OCI-LY1 (cell line): ENCODE measurements at regions not wholly inside any gene's neighbourhood (a gene's known extent, or its start where the extent isn't known, plus 50 kb on each side); places are given as distances from the start of the nearest gene placed in this dataset.

ENCODE experiments used
- H2AFZ ChIP-seq: fragments of 200-600 bp; sonication (generic), shearing (Covaris generic); 2 replicates; pipeline ENCODE4 v1.6.0; 2014; ENCODE audit warnings: antibody characterized with exemption, mild to moderate bottlenecking, low read length
- H3F3A ChIP-seq: fragments of 200-600 bp; sonication (generic), shearing (Covaris generic); 2 replicates; pipeline ENCODE4 v1.6.0; 2014; ENCODE audit warnings: mild to moderate bottlenecking, antibody characterized with exemption, low read length, moderate library complexity; ENCODE audit not compliant: insufficient read depth
- H3K27ac ChIP-seq: fragments of 200-600 bp; sonication (generic); 2 replicates; pipeline ENCODE4 v1.5.1; 2014; ENCODE audit warnings: low read length, mixed run types, mild to moderate bottlenecking, low read depth; ENCODE audit not compliant: poor library complexity, severe bottlenecking
- H3K27me3 ChIP-seq: fragments of 200-600 bp; sonication (generic); 2 replicates; pipeline ENCODE4 v1.6.0; 2014; ENCODE audit warnings: antibody characterized with exemption, mild to moderate bottlenecking, low read length, moderate library complexity; ENCODE audit not compliant: insufficient read depth
- H3K36me3 ChIP-seq: fragments of 200-600 bp; sonication (generic); 2 replicates; pipeline ENCODE4 v1.6.1; 2014; ENCODE audit warnings: mild to moderate bottlenecking, antibody characterized with exemption, low read length, moderate library complexity, mixed read lengths; ENCODE audit not compliant: insufficient read depth
- H3K4me1 ChIP-seq: fragments of 200-600 bp; sonication (generic); 2 replicates; pipeline ENCODE4 v1.5.1; 2014; ENCODE audit warnings: mild to moderate bottlenecking, low read length, moderate library complexity; ENCODE audit not compliant: insufficient read depth, severe bottlenecking
- H3K4me2 ChIP-seq: fragments of 200-600 bp; sonication (generic), shearing (Covaris generic); 2 replicates; pipeline ENCODE4 v1.6.1; 2014; ENCODE audit warnings: low read length
- H3K4me3 ChIP-seq: fragments of 200-600 bp; sonication (generic); 2 replicates; pipeline ENCODE4 v1.5.1; 2014; ENCODE audit warnings: low read length, low read depth, mild to moderate bottlenecking, mixed read lengths; ENCODE audit not compliant: poor library complexity, severe bottlenecking
- H3K79me2 ChIP-seq: fragments of 200-600 bp; shearing (Covaris generic); 2 replicates; pipeline ENCODE4 v1.6.1; 2016; ENCODE audit warnings: mixed run types, low read length, mixed read lengths; ENCODE audit not compliant: insufficient read depth
- H3K9ac ChIP-seq: fragments of 200-600 bp; sonication (generic), shearing (Covaris generic); 2 replicates; pipeline ENCODE4 v1.6.1; 2014; ENCODE audit warnings: mild to moderate bottlenecking, low read length, mixed read lengths
- H3K9me2 ChIP-seq: fragments of 200-600 bp; sonication (generic), shearing (Covaris generic); 2 replicates; pipeline ENCODE4 v1.6.1; 2014; ENCODE audit warnings: low read depth, mild to moderate bottlenecking, low read length, mixed read lengths
- H3K9me3 ChIP-seq: fragments of 200-600 bp; shearing (Covaris generic); 2 replicates; pipeline ENCODE4 v1.6.1; 2014; ENCODE audit warnings: low read length, mixed read lengths
- H4K20me1 ChIP-seq: fragments of 200-600 bp; sonication (generic), shearing (Covaris generic); 2 replicates; pipeline ENCODE4 v1.6.0; 2016; ENCODE audit warnings: mild to moderate bottlenecking, low read length; ENCODE audit not compliant: insufficient read depth
- CTCF ChIP-seq: fragments of 200-600 bp; sonication (generic), shearing (Covaris generic); IDR thresholded peaks from 2 replicates; pipeline ENCODE4 v1.5.1; 2017; ENCODE audit warnings: mild to moderate bottlenecking, antibody characterized with exemption, low read length, moderate library complexity, mixed read lengths
- EZH2 ChIP-seq: fragments of 200-600 bp; sonication (generic), shearing (Covaris generic); IDR thresholded peaks from 2 replicates; pipeline ENCODE4 v1.8.0; 2017; ENCODE audit warnings: borderline replicate concordance, mixed run types, mild to moderate bottlenecking, antibody characterized with exemption, low read length, moderate library complexity, mixed read lengths

GRCh38 chr20:24366336-24367004, 103.0 kb upstream of the SYNDIG1 start:
- Histone ChIP-seq H3K9me3 (no peaks in the 10 kb centered on the region), H3K9me2 (no peaks in the 10 kb centered on the region), H3K4me2 (no peak overlapping the region), H3K27me3 (no peaks in the 10 kb centered on the region), H3K36me3 (no peaks in the 10 kb centered on the region), H3K4me3 (no peak overlapping the region), H3K4me1 (no peaks in the 10 kb centered on the region), H4K20me1 (no peaks in the 10 kb centered on the region), H3K79me2 (no peaks in the 10 kb centered on the region), H3K9ac (no peak overlapping the region), H2AFZ (no peak overlapping the region), H3K27ac (no peak overlapping the region), H3F3A (no peaks in the 10 kb centered on the region)
- TF ChIP-seq EZH2: no peak
- TF ChIP-seq CTCF: no peak

GRCh38 chr20:24365670-24366069, 103.8 kb upstream of the SYNDIG1 start:
- no peaks in the 10 kb centered on the region for H4K20me1 ChIP-seq
- no peaks in the 10 kb centered on the region for H3K4me1 ChIP-seq
- H3K79me2 ChIP-seq: no peaks in the 10 kb centered on the region
- no peak overlapping the region for H3K9ac ChIP-seq
- no peak overlapping the region for H3K27ac ChIP-seq
- no peaks in the 10 kb centered on the region for H3K9me3 ChIP-seq
- no peaks in the 10 kb centered on the region for H3K27me3 ChIP-seq
- H3K4me3 ChIP-seq: no peak overlapping the region
- no peak overlapping the region for H2AFZ ChIP-seq
- no peaks in the 10 kb centered on the region for H3F3A ChIP-seq
- no peaks in the 10 kb centered on the region for H3K36me3 ChIP-seq
- no peak overlapping the region for H3K4me2 ChIP-seq
- no peaks in the 10 kb centered on the region for H3K9me2 ChIP-seq
- TF ChIP-seq EZH2: no peak
- TF ChIP-seq CTCF: no peak

GRCh38 chr20:24364482-24364881, 104.9 kb upstream of the SYNDIG1 start:
- Histone ChIP-seq H3K4me2 (no peak overlapping the region), H3K4me3 (no peak overlapping the region), H4K20me1 (no peaks in the 10 kb centered on the region), H3F3A (no peaks in the 10 kb centered on the region), H3K9me3 (no peaks in the 10 kb centered on the region), H2AFZ (no peak overlapping the region), H3K27me3 (no peaks in the 10 kb centered on the region), H3K9ac (no peak overlapping the region), H3K79me2 (no peaks in the 10 kb centered on the region), H3K4me1 (no peaks in the 10 kb centered on the region), H3K36me3 (no peaks in the 10 kb centered on the region), H3K27ac (no peak overlapping the region), H3K9me2 (no peaks in the 10 kb centered on the region)
- no peak for TF ChIP-seq EZH2
- TF ChIP-seq CTCF: no peak
